NB4 (cell line): ENCODE measurements at regions not wholly inside any gene's neighbourhood (a gene's known extent, or its start where the extent isn't known, plus 50 kb on each side); places are given as distances from the start of the nearest gene placed in this dataset.

Experiments used
- CTCF ChIP-seq: IDR thresholded peaks from one replicate; pipeline ENCODE4 v1.5.1; 2012; ENCODE audit warnings: low read depth, low read length
- POLR2A ChIP-seq: IDR thresholded peaks from 2 replicates; pipeline ENCODE4 v1.6.1; 2011; ENCODE audit warnings: mild to moderate bottlenecking; ENCODE audit not compliant: insufficient read length; ENCODE audit errors: extremely low read depth

GRCh38 chr2:176814274-176814673, 398.3 kb upstream of the HNRNPA3 start:
- TF ChIP-seq POLR2A: no peak
- TF ChIP-seq CTCF: no peak
